ENCODE measurements at regions not wholly inside any gene's neighbourhood (a gene's known extent, or its start where the extent isn't known, plus 50 kb on each side); places are given as distances from the start of the nearest gene placed in this dataset.
"Not testable (repeated sequence)": the region's sequence is repeated elsewhere in the genome, so short reads cannot be mapped to it uniquely, and the experiment has no call there.

GRCh38 chr10:46645110-46645509 lies 66.2 kb downstream of the SYT15 start:
- H3K4me3 ChIP-seq (ENCODE audit: low read length); H3K36me3 ChIP-seq (ENCODE audit: insufficient read depth, low read depth, low read length); H3K4me1 ChIP-seq (ENCODE audit: insufficient read depth, low read length); H3K27ac ChIP-seq (ENCODE audit: low read length); H3K27me3 ChIP-seq (ENCODE audit: insufficient read depth, low read length); H3K9ac ChIP-seq (ENCODE audit: low read depth, low read length); H3K9me3 ChIP-seq (ENCODE audit: insufficient read depth, low read depth, low read length): not testable (repeated sequence)

- not testable (repeated sequence) for H3K27ac ChIP-seq (ENCODE audit: low read length); H3K27me3 ChIP-seq (ENCODE audit: insufficient read depth, low read length); H3K9me3 ChIP-seq (ENCODE audit: insufficient read depth, low read depth, low read length); H3K36me3 ChIP-seq (ENCODE audit: insufficient read depth, low read depth, low read length); H3K4me3 ChIP-seq (ENCODE audit: low read length); H3K4me1 ChIP-seq (ENCODE audit: insufficient read depth, low read length); H3K9ac ChIP-seq (ENCODE audit: low read depth, low read length)
These were observed 67.2 kb downstream of the SYT15 start for GRCh38 chr10:46646132-46646531.

GRCh38 chr10:46650967-46651366 lies 72.0 kb downstream of the SYT15 start:
- not testable (repeated sequence) for H3K4me1 ChIP-seq (ENCODE audit: insufficient read depth, low read length); H3K27ac ChIP-seq (ENCODE audit: low read length); H3K9me3 ChIP-seq (ENCODE audit: insufficient read depth, low read depth, low read length); H3K4me3 ChIP-seq (ENCODE audit: low read length); H3K27me3 ChIP-seq (ENCODE audit: insufficient read depth, low read length); H3K9ac ChIP-seq (ENCODE audit: low read depth, low read length); H3K36me3 ChIP-seq (ENCODE audit: insufficient read depth, low read depth, low read length)

- H3K4me3 ChIP-seq (ENCODE audit: low read length); H3K9me3 ChIP-seq (ENCODE audit: insufficient read depth, low read depth, low read length); H3K27ac ChIP-seq (ENCODE audit: low read length); H3K27me3 ChIP-seq (ENCODE audit: insufficient read depth, low read length); H3K9ac ChIP-seq (ENCODE audit: low read depth, low read length); H3K36me3 ChIP-seq (ENCODE audit: insufficient read depth, low read depth, low read length); H3K4me1 ChIP-seq (ENCODE audit: insufficient read depth, low read length): not testable (repeated sequence)
These were observed 78.5 kb downstream of the SYT15 start for GRCh38 chr10:46657437-46657836.

GRCh38 chr10:46660027-46660834 lies 81.3 kb downstream of the SYT15 start:
- H3K4me1 ChIP-seq (ENCODE audit: insufficient read depth, low read length); H3K9me3 ChIP-seq (ENCODE audit: insufficient read depth, low read depth, low read length); H3K9ac ChIP-seq (ENCODE audit: low read depth, low read length); H3K27me3 ChIP-seq (ENCODE audit: insufficient read depth, low read length); H3K4me3 ChIP-seq (ENCODE audit: low read length); H3K27ac ChIP-seq (ENCODE audit: low read length); H3K36me3 ChIP-seq (ENCODE audit: insufficient read depth, low read depth, low read length): not testable (repeated sequence)

GRCh38 chr10:46660835-46661164 lies 81.9 kb downstream of the SYT15 start:
- not testable (repeated sequence) for H3K27ac ChIP-seq (ENCODE audit: low read length); H3K36me3 ChIP-seq (ENCODE audit: insufficient read depth, low read depth, low read length); H3K27me3 ChIP-seq (ENCODE audit: insufficient read depth, low read length); H3K9ac ChIP-seq (ENCODE audit: low read depth, low read length); H3K9me3 ChIP-seq (ENCODE audit: insufficient read depth, low read depth, low read length); H3K4me1 ChIP-seq (ENCODE audit: insufficient read depth, low read length); H3K4me3 ChIP-seq (ENCODE audit: low read length)

GRCh38 chr10:46665536-46665935 lies 86.6 kb downstream of the SYT15 start:
- H3K9me3 ChIP-seq (ENCODE audit: insufficient read depth, low read depth, low read length); H3K27ac ChIP-seq (ENCODE audit: low read length); H3K4me1 ChIP-seq (ENCODE audit: insufficient read depth, low read length); H3K4me3 ChIP-seq (ENCODE audit: low read length); H3K36me3 ChIP-seq (ENCODE audit: insufficient read depth, low read depth, low read length); H3K9ac ChIP-seq (ENCODE audit: low read depth, low read length); H3K27me3 ChIP-seq (ENCODE audit: insufficient read depth, low read length): not testable (repeated sequence)

- not testable (repeated sequence) for H3K4me1 ChIP-seq (ENCODE audit: insufficient read depth, low read length); H3K27ac ChIP-seq (ENCODE audit: low read length); H3K9ac ChIP-seq (ENCODE audit: low read depth, low read length); H3K4me3 ChIP-seq (ENCODE audit: low read length); H3K27me3 ChIP-seq (ENCODE audit: insufficient read depth, low read length); H3K36me3 ChIP-seq (ENCODE audit: insufficient read depth, low read depth, low read length); H3K9me3 ChIP-seq (ENCODE audit: insufficient read depth, low read depth, low read length)
These were observed 89.5 kb downstream of the SYT15 start for GRCh38 chr10:46668357-46668997.

GRCh38 chr10:46677836-46678435 lies 99.0 kb downstream of the SYT15 start:
- not testable (repeated sequence) for H3K4me3 ChIP-seq (ENCODE audit: low read length); H3K4me1 ChIP-seq (ENCODE audit: insufficient read depth, low read length); H3K36me3 ChIP-seq (ENCODE audit: insufficient read depth, low read depth, low read length); H3K27me3 ChIP-seq (ENCODE audit: insufficient read depth, low read length); H3K27ac ChIP-seq (ENCODE audit: low read length); H3K9me3 ChIP-seq (ENCODE audit: insufficient read depth, low read depth, low read length); H3K9ac ChIP-seq (ENCODE audit: low read depth, low read length)

GRCh38 chr10:46691397-46691796 lies 112.5 kb downstream of the SYT15 start:
- H3K27me3 ChIP-seq (ENCODE audit: insufficient read depth, low read length); H3K4me1 ChIP-seq (ENCODE audit: insufficient read depth, low read length); H3K36me3 ChIP-seq (ENCODE audit: insufficient read depth, low read depth, low read length); H3K27ac ChIP-seq (ENCODE audit: low read length); H3K9me3 ChIP-seq (ENCODE audit: insufficient read depth, low read depth, low read length); H3K9ac ChIP-seq (ENCODE audit: low read depth, low read length); H3K4me3 ChIP-seq (ENCODE audit: low read length): not testable (repeated sequence)

- H3K4me3 ChIP-seq (ENCODE audit: low read length); H3K36me3 ChIP-seq (ENCODE audit: insufficient read depth, low read depth, low read length); H3K27me3 ChIP-seq (ENCODE audit: insufficient read depth, low read length); H3K27ac ChIP-seq (ENCODE audit: low read length); H3K9me3 ChIP-seq (ENCODE audit: insufficient read depth, low read depth, low read length); H3K9ac ChIP-seq (ENCODE audit: low read depth, low read length); H3K4me1 ChIP-seq (ENCODE audit: insufficient read depth, low read length): not testable (repeated sequence)
These were observed 114.3 kb downstream of the SYT15 start for GRCh38 chr10:46693218-46693617.

GRCh38 chr10:46717264-46717663 lies 138.3 kb downstream of the SYT15 start:
- not testable (repeated sequence) for H3K4me1 ChIP-seq (ENCODE audit: insufficient read depth, low read length); H3K27ac ChIP-seq (ENCODE audit: low read length); H3K9me3 ChIP-seq (ENCODE audit: insufficient read depth, low read depth, low read length); H3K9ac ChIP-seq (ENCODE audit: low read depth, low read length); H3K27me3 ChIP-seq (ENCODE audit: insufficient read depth, low read length); H3K4me3 ChIP-seq (ENCODE audit: low read length); H3K36me3 ChIP-seq (ENCODE audit: insufficient read depth, low read depth, low read length)

All from iPS-20b (cell line).